Kidney (tissue), 13 donors: ENCODE measurements at regions not wholly inside any gene's neighbourhood (a gene's known extent, or its start where the extent isn't known, plus 50 kb on each side); places are given as distances from the start of the nearest gene placed in this dataset.

Source experiments
- DNase-seq, 5 donors: peaks; one replicate each; pipeline ENCODE4 v3.0.0-alpha.2; 2013 to 2020
- FAIRE-seq: peaks from 2 replicates; lab custom pipeline; 2012; peaks lifted over from hg19 to GRCh38; lab: Jason Lieb, UNC
- H3K27ac ChIP-seq, 2 donors: one replicate each; pipeline ENCODE4 v1.7.0; 2013; ENCODE audit warnings: low read depth in 2 of 2, low read length in 2 of 2, inconsistent platforms in 1 of 2
- H3K27me3 ChIP-seq: one replicate; pipeline ENCODE4 v1.7.1; 2013; ENCODE audit warnings: low read length, inconsistent platforms; ENCODE audit not compliant: control insufficient read depth, insufficient read depth
- H3K36me3 ChIP-seq, 3 donors: one replicate each; pipeline versions ENCODE4 v1.7.0 to v1.7.1; 2013; ENCODE audit warnings: low read length in 3 of 3, control low read depth in 1 of 3, inconsistent platforms in 1 of 3; ENCODE audit not compliant: insufficient read depth in 3 of 3, control insufficient read depth in 2 of 3
- H3K4me1 ChIP-seq, 3 donors: one replicate each; pipeline versions ENCODE4 v1.7.0 to v1.7.1; 2013; ENCODE audit warnings: low read length in 3 of 3, inconsistent platforms in 1 of 3, low read depth in 1 of 3; ENCODE audit not compliant: control insufficient read depth in 2 of 3, insufficient read depth in 2 of 3
- H3K4me3 ChIP-seq, 3 donors: one replicate each; pipeline versions ENCODE4 v1.7.0 to v1.8.1; 2013; ENCODE audit warnings: low read length in 3 of 3, control low read depth in 1 of 3, inconsistent platforms in 1 of 3
- H3K9ac ChIP-seq, 3 donors: one replicate each; pipeline versions ENCODE4 v1.7.0 to v1.7.1; 2013; ENCODE audit warnings: low read length in 3 of 3, control low read depth in 1 of 3, inconsistent platforms in 1 of 3
- H3K9me3 ChIP-seq, 3 donors: one replicate each; pipeline versions ENCODE4 v1.7.0 to v1.7.1; 2013; ENCODE audit warnings: low read length in 3 of 3, control low read depth in 1 of 3, inconsistent platforms in 1 of 3; ENCODE audit not compliant: control insufficient read depth in 2 of 3, insufficient read depth in 1 of 3
- CTCF ChIP-seq: IDR thresholded peaks from 3 replicates; pipeline ENCODE4 v1.5.1; 2012; ENCODE audit warnings: mild to moderate bottlenecking, moderate library complexity, borderline replicate concordance; ENCODE audit not compliant: insufficient read depth; ENCODE audit errors: extremely low read depth
- intact Hi-C: fragments of 100-400 bp; cut with DNase I; formaldehyde crosslinking; loops from one replicate; pipeline ENCODE4 v1.11.1; 2022
- donor health status: control.
- donor health status: control.
- donor health status: control.
- donor health status: control.
- donor health status: control.
- donor health status: DM: yes; HTN: yes; CAD: no.
- donor health status: Normal renal cell carcinoma (clear cell type).

GRCh38 chr3:132167870-132168269, 133.1 kb upstream of the CPNE4 start:
- intact Hi-C loops, result no loop called here
- no peaks in the 10 kb centered on the region for H3K36me3 ChIP-seq
- H3K27ac ChIP-seq, result no peak overlapping the region
- H3K9ac ChIP-seq, result no peak overlapping the region
- no peaks in the 10 kb centered on the region for H3K4me1 ChIP-seq
- no peak for TF ChIP-seq CTCF
- no peak for DNase-seq
- no peak overlapping the region for H3K4me3 ChIP-seq
- no peaks in the 10 kb centered on the region for H3K27me3 ChIP-seq
- FAIRE-seq, result no peak
- H3K9me3 ChIP-seq, result no peaks in the 10 kb centered on the region

- H3K9ac ChIP-seq, result no peak overlapping the region
- no peaks in the 10 kb centered on the region for H3K27me3 ChIP-seq
- intact Hi-C loops, result no loop called here
- no peaks in the 10 kb centered on the region for H3K36me3 ChIP-seq
- H3K4me3 ChIP-seq, result no peak overlapping the region
- FAIRE-seq (no peak), DNase-seq (no peak)
- no peaks in the 10 kb centered on the region for H3K9me3 ChIP-seq
- H3K4me1 ChIP-seq, result no peaks in the 10 kb centered on the region
- TF ChIP-seq CTCF, result no peak
- H3K27ac ChIP-seq, result no peak overlapping the region
Measured at GRCh38 chr3:132174500-132174899, 139.7 kb upstream of the CPNE4 start.

- Histone ChIP-seq H3K4me1 (no peaks in the 10 kb centered on the region), H3K36me3 (no peaks in the 10 kb centered on the region), H3K27ac (no peak overlapping the region), H3K27me3 (no peaks in the 10 kb centered on the region), H3K9me3 (no peaks in the 10 kb centered on the region), H3K9ac (no peak overlapping the region), H3K4me3 (no peak overlapping the region)
- DNase-seq (peak in 2 of 5 donors; percentile 71 to 73), FAIRE-seq (no peak)
- peak; percentile 35 for TF ChIP-seq CTCF
- intact Hi-C loops, result no loop called here
Measured at GRCh38 chr3:132180337-132180791, 136.8 kb upstream of the ACP3 start.

GRCh38 chr3:132183811-132184210, 133.4 kb upstream of the ACP3 start:
- no peaks in the 10 kb centered on the region for H3K36me3 ChIP-seq
- H3K27me3 ChIP-seq, result no peaks in the 10 kb centered on the region
- H3K9ac ChIP-seq, result no peak overlapping the region
- no peaks in the 10 kb centered on the region for H3K4me1 ChIP-seq
- no peak overlapping the region for H3K27ac ChIP-seq
- H3K4me3 ChIP-seq, result no peak overlapping the region
- DNase-seq, result no peak
- no peak for TF ChIP-seq CTCF
- intact Hi-C loops, result no loop called here
- H3K9me3 ChIP-seq, result no peaks in the 10 kb centered on the region
- FAIRE-seq, result no peak
